ENCODE measurements at regions not wholly inside any gene's neighbourhood (a gene's known extent, or its start where the extent isn't known, plus 50 kb on each side); places are given as distances from the start of the nearest gene placed in this dataset.
"Not testable (repeated sequence)": the region's sequence is repeated elsewhere in the genome, so short reads cannot be mapped to it uniquely, and the experiment has no call there.

DNA sequence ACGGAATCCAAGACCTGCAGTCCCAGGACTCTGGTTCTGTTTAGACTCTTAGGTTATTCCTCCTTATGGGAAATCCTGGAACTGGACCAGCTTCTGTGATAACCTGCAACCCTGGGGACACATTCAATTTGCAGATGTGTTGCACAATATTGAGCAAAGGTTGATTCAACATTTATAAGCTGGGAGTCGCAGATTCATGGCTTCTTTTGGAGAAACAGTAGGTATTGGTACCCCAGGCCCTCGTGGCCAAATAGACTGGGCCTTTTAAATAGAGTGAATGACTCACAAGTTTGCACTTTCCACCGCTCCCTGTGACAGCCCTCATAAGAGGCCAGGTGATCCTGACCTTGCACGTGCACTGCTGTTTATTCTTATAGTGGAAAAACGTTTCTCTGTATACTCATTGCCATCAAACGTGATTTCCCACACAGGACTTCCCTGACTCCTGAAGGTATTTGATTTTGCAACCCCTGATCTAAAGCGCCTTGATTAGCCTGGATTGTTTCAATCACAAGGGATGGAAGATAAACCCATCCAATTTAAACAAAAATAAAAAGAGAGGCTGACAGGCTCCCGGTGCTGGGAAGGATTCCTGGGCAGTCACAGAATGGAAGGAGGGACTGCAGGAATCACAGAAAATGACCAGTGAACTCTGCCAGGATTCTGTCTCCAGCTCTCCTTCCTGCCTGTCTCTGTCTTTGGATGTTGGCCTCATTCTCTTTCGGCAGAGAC, 98.0 kb downstream of the VCPKMT start:
- DNase-seq (ENCODE audit: low read depth in 2 of 2) = no peak

DNA sequence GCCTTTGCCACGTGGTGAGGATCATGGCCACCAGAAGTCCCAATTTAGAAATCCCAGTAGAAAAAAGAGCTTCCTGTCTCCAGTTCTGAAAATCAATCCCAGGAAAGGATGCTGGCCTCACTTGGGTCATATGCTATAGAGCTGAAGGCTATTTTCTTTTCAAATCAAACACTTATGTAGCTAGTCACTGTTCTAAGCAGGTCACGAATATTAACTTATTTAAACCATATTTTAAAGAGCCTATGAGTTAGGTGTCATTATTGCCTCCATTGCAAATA, 97.5 kb downstream of the VCPKMT start:
- no peak for DNase-seq (ENCODE audit: low read depth in 2 of 2)

DNA sequence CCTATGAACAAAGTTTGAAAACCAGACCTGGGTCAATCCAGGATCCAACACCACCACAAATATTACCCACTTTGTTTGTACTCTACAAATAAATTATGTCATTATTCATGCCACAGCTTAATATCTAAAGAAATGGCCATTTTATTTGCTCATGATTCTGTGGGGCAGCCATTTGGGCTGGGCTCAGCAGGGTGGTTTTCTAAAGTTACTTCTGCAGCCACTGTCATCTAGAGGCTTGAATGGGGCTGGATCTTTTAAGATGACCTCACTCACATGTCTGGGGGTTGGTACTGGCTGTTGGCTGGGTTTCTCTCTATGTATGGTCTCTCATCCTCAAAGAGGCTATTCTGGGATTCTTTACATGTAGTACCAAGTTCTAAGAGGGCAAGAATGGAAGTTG, 96.2 kb downstream of the VCPKMT start:
- DNase-seq (ENCODE audit: low read depth in 2 of 2) = no peak

DNA sequence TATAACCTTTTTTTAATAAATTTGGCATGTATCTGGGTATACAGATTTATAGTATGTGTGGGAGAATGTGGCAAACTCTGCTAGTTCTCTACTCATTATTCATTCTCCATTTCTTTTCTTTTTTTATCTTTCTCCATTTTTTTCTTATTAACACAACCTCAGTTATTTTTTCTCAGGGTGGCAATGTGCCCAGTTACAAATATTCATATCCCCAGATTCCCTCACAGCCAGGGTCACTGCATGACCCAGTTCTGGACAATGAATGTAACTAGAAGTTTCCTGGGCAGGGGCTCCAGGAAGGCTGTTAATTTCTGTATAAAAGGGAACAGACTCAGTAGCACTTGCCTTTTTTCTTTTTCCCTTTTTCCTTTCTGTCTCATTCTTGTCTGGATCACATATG, 95.6 kb downstream of the VCPKMT start:
- DNase-seq (ENCODE audit: low read depth in 2 of 2) = no peak

DNA sequence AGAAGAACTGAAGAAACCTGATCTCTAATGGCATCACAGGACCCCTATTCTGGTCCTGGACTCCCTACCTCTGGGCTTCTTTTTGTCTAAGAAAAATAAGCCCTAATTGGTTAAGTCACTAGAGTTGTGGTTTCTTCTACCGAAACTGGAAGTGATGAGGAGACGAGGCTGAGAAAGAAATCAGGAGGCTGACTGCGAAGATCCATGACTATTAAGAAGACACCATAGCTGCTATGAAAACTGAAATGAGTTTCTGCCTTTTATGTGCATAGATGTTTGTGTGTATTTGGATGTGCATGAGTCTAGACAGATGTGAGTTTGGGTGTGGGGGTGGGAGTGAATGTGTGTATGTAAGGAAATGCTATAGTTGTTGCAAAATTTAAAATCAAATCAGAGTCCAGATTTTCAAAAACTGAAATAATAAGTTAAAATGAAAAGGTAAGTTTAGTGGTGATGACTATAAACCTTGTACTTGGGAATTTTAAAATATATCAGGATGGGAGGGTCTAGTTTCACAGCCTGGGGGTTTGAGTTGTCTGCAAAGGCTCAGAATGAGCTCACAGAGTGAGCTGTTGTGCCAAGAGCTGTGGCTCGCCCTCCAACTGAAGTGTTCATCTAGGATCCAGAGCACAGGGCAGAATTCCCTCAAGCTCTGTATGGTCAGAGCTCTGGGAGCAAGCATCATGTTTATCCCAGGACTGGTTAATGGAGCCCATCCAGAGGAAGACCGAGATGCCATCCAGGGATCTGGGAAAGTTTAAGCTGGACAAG, 94.9 kb downstream of the VCPKMT start:
- no peak for DNase-seq (ENCODE audit: low read depth in 2 of 2)

DNA sequence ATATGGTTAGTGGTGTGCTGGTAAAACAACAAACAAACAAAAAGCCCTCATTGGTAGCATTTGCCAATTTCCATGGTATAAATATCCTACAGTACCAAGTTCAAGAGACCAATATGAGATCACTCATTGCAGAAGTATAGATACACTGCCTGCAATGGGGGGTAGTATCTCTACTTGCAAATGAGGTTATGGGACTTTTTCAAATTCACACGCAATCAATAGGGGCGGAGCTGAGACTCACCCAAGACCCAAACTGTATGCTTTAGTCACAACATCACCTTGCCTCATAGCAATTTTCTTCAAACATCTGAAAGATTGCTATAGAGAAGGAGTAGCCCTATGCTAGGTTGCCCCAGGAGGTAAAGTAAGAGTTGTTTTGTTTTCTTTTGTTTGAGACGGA, 93.7 kb downstream of the VCPKMT start:
- DNase-seq (ENCODE audit: low read depth in 2 of 2) = no peak

DNA sequence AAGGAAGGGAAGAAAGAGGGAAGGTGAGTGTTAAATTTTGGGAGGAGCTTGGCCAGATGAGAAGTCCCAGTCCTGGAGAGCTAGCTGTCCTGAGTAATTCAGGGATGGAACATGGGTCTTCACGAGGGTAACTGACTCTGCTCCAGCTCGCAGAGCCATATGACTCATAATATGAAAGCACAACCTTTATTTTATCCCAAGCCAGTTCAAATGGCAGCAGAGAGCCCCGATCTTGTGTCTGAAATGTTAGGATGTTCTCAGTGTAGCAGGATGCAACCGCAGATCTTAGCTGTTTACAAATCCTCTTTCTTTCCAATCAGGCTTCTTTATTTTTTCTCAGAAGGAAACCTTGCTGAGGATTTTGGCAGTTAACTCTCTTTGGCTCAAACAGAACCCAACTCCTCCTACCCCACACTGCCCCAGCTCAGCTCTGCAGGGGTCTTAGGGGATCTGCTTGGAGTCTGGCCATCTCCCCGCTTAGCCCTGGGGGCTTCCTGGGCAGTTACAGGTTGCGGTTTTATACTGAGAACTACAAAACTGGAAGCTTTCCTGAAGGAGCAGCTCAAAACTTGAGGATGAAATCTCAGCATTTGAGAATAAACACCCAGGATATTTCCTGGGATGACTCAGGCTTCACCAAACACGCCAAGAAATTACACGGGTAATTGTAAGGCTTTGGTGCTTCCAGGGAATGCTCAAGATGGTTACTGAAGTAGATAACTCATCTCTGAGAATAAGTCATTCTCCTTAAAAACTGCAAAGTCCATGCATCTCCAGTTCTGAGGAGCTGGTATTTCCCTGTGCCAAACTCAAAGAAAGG, 92.5 kb downstream of the VCPKMT start:
- no peak for DNase-seq (ENCODE audit: low read depth in 2 of 2)

DNA sequence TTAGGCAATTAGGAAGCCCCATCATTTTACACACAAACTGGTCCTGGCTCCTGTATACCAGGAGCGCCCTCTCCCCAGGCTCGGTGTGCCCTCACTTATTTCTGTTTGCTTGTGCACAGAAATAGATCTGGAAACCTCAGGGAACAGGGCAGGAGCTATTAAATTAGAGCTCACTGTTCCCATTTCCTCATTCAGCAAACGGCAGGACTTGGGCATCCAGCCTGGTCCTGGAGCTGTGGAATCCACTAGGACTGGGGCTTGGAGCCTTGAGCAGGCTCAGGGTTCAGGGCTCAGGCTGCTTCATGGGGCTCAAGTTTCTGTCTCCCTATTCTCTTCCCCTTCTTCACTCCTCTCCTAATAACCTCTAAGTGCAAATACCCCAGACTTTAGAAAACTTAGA, 91.3 kb downstream of the VCPKMT start:
- no peak for DNase-seq (ENCODE audit: low read depth in 2 of 2)

DNA sequence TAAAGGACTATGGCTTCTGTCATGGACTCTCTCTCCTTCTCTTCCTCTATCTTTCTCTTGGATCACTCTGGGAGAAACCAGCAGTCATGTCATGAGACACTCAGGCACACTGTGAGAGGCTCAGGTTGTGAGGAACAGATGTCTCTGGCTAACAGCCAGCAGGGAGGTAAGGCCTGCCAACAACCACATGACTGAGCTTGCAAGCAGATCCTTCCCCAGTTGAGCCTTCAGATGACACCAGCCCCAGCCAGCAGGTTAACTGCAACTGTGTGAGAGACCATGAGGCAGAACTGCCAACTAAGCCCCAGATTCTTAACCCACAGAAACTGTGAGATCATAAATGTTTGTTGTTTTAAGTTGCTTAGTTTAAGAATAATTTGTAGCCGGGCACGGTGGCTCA, 90.6 kb downstream of the VCPKMT start:
- DNase-seq (ENCODE audit: low read depth in 2 of 2) = no peak

DNA sequence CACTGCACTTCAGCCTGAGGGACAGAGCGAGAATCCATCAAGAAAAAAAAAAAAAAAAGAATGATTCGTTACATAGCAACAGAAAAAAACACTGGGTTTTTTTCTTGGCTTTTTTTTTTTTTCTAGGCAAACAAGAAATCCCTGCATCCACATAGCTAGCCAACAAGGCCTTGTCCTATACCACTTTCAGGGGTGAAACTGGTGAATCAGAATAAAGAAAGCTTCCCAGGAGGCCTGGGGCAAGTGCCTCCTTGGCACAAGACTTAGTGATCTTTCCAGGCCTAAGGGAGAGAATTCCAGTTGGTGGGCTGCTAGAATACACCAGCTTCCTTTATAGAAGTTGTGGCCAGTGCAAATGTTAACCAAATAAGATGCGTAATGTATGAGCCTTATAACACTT, 90.0 kb downstream of the VCPKMT start:
- no peak for DNase-seq (ENCODE audit: low read depth in 2 of 2)

DNA sequence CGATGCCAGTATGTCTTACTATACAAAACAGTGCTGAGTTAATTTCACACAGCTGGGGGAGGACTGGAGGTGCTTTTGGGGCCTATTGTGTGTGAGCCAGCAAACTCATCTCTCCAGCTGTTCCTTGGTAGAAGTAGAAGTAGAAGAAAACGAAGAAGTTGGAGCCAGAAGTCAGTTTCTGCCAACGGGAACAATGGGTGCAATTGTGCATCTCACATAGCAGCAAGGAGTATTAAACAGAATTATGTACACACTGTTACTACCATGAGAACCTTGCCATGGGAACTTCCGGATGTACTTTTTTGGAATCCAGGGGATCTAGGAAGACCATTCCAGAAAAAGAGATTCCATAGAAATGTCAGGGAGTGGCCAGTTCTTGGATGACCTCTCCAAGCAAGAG, 88.6 kb downstream of the VCPKMT start:
- DNase-seq (ENCODE audit: low read depth in 2 of 2) = no peak

DNA sequence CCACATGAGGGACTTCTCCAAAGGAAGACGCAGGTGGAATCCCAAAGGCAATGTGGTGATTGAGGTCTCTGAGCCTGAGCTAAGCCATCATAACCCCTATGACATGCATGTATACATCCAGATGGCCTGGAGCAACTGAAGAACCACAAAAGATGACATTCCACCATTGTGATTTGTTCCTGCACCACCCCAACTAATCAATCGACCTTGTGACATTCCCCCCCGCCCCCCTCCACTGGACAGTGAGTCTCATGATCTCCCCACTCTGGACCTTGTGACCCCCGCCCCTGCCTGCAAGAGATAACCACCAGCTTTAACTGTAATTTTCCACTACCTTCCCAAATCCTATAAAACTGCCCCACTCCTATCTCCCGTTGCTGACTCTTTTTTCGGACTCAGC, 87.9 kb downstream of the VCPKMT start:
- DNase-seq (ENCODE audit: low read depth in 2 of 2) = no peak

DNA sequence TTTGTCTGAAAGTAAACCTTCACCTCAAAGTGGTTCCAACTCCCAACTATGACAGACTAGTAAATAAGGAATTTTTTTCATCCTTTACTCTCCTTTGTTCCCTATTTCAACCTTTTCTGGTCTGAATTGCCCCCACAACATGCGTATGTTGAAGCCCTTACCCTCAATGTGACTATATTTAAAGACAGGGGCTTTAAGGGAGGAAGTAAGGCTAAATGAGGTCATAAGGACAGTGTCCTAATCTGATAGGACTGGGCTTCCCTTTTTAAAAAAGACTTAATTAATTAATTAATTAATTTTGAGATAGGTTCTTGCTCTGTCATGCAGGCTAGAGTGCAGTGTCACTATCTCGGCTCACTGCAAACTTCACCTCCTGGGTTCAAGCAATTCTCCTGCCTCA, 86.3 kb downstream of the VCPKMT start:
- no peak for DNase-seq (ENCODE audit: low read depth in 2 of 2)

DNA sequence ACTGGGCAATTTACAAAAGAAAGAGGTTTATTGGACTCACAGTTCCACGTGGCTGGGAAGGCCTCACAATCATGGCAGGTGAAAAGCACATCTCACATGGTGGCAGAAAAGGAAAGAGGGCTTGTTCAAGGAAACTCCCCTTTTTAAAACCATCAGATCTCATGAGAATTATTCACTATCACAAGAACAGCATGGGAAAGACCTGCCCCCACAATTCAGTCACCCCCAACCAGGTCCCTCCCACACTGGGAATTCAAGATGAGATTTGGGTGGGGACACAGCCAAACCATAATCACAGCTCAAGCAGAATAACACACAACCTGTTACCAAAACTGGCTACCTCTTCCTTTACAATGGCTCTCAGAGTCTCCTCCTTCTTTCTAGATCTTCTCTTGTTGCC, 85.5 kb downstream of the VCPKMT start:
- not testable (repeated sequence) for DNase-seq (ENCODE audit: low read depth in 2 of 2)

DNA sequence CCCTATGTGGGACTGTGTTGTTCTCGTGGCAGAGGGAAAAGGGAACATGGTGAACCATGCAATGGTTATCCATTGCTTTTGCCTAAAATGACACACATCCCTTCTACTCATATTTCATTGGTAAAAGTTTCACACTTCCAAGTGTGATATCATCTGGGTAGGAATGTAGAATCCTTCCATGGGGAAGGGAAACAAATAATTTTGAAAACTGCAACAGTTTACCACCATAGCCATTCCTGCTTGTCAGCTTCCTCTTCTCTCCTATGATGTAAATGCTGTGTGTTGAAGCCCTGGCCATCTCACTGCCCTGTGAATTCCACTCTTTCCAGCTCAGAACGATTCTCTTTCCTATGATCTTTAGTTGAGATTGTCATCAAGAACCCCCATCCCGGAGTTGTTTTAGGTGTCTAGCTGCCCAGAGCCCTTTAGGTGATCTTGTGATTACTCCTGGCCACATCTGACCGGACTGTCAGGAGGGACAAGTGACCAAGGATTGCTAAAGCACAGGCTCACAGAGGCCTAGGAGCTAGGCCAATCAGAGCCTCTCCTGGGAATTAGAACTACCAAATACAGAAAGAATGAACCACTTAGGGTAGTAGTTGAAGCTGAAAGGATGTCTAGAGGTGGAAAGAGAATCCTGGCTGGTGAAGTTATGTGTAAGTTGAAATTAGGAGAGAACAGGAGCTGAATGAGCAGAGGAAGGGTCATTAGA, 84.6 kb downstream of the VCPKMT start:
- no peak for DNase-seq (ENCODE audit: low read depth in 2 of 2)

DNA sequence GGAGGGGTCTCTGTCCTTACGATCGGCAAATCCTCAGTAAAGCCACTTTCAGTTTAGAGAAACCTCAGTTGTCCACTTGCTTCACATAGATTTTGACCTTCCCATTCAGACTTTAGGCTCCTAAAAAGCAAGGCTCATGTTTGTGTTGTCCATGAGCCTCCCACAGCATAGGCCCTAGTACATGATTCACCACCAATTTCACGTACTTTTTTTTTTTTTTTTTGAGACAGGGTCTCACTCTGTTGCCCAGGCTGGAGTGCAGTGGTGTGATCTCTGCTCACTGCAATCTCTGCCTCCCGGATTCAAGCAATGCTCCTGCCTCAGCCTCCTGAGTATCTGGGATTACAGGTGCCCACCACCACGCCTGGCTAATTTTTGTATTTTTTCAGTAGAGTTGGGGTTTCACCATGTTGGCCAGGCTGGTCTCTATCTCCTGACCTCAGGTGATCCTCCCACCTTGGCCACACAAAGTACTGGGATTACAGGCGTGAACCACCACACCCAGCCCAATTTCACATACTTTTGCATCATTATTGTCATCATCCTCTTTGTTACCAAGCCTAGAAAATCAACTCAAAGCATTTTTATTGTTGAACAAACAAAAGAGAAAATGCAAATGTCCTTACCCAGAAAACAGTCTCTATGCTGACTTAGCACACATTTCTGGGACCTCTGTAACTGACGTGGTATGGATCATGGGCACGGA, 83.8 kb downstream of the VCPKMT start:
- not testable (repeated sequence) for DNase-seq (ENCODE audit: low read depth in 2 of 2)

DNA sequence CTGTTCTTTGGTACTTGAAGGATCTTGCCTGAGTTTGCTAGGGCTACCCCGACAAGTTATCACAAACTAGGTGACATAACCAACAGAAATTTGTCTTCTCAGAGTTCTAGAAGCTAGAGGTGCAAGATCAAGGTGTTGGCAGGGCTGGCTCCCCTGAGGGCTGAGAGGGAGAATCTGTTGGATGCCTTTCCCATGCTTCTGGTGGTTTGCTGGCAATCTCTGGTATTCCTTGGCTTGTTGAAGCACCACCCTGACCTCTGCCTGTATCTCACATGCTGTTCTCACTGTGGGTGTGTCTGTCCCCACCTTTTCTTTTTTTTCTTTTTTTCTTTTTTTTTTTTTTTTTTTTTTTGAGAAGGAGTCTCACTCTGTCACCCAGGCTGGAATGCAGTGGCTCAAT, 81.2 kb downstream of the VCPKMT start:
- no peak for DNase-seq (ENCODE audit: low read depth in 2 of 2)

DNA sequence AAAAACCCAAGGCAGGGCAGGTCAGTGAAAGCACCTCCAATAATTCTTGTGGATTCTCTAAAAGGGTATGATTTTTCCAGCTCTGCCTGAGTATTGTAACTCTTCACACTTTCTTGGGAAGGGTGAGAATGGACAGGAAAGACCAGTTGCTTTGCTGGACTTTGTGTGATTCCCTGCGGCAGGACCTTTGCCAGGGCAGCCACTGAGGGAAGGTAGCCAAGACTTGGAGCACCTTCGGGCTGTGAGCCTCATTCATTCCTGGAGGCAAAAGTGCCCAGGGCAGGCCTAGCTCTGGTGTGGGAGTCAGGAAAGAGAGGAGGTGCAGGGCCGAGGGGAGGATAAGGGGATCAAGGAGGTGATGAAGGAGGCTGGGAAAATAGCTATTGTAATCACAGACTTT, 80.2 kb downstream of the VCPKMT start:
- no peak for DNase-seq (ENCODE audit: low read depth in 2 of 2)

DNA sequence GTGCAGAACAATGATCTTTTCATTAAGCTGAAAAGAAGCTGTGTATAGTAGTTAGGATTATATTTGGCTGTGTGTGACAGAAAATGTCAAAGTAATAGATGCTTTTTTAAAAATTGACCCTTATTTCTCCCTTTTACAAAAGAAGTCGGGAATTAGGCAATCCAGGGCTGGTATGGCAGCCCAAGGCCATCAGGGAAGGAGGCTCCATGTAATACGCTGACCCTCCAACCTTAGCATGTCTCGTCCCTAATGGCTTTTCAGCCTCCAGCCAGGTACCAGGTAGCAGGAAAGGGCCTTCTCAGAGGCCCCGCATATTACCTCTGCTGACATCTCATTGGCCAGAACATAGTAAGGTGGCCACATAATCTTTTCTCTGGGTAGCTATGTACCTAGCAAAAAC, 79.7 kb downstream of the VCPKMT start:
- no peak for DNase-seq (ENCODE audit: low read depth in 2 of 2)

DNA sequence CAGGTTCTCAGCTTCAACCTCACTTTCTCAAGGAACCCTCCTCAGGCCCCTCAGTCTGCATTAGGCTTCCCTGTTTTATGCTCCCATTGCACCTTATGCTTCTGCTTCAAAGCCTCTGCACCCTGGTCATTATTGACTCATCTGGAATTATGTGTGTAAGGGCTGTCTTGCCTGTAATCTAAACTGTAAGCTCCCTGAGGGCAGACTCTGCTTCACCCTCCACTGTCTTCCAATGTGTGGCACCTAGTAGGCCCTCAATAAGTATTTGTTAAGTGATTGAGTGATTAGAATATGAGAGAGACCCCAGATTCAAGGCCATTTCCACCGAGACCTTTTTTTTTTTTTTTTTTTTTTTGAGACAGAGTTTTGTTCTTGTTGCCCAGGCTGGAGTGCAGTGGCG, 79.1 kb downstream of the VCPKMT start:
- no peak for DNase-seq (ENCODE audit: low read depth in 2 of 2)

DNA sequence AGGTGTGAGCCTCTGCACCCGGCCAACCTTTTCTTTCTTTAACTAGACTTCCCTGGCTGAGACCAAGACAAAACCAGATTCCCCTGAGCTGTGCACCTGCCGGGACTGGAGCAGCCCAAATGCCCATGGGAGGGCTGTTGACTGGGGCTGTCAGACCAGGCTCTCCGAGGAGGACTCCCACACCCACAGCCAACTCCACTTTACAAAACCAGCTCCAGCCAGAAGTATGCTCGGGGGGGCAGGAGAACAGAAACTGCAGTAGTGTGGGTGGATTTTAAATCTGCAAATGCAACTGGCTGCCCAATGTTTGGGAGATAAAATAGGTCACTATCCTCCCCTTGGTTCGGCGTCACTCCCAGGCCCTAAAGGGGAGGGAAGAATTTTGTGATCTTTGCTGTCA, 78.5 kb downstream of the VCPKMT start:
- no peak for DNase-seq (ENCODE audit: low read depth in 2 of 2)

All from stimulated activated CD4-positive, alpha-beta T cell treated with anti-CD3 and anti-CD28 coated beads, Interleukin-4, amount 100 ng/mL, for 48 hours (primary cell).